ENCODE measurements at regions not wholly inside any gene's neighbourhood (a gene's known extent, or its start where the extent isn't known, plus 50 kb on each side); places are given as distances from the start of the nearest gene placed in this dataset.
"Not testable (repeated sequence)": the region's sequence is repeated elsewhere in the genome, so short reads cannot be mapped to it uniquely, and the experiment has no call there.

- ATAC-seq (ENCODE audit: low FRiP score in 2 of 2) (no peak), DNase-seq (no peak)
- Histone ChIP-seq H3K4me1 (no peaks in the 10 kb centered on the region), H3K27ac (no peak overlapping the region), H3K36me3 (no peaks in the 10 kb centered on the region), H3K4me3 (no peak overlapping the region), H3K27me3 (no peaks in the 10 kb centered on the region), H3K9me3 (no peaks in the 10 kb centered on the region)
- 91 to 92% methylated on average over 1 of the region's 1 CpG for WGBS, 2 donors
- no peak for TF ChIP-seq EP300 (IDR thresholded peaks at IDR 0.05)
- TF ChIP-seq, protein P1, sequence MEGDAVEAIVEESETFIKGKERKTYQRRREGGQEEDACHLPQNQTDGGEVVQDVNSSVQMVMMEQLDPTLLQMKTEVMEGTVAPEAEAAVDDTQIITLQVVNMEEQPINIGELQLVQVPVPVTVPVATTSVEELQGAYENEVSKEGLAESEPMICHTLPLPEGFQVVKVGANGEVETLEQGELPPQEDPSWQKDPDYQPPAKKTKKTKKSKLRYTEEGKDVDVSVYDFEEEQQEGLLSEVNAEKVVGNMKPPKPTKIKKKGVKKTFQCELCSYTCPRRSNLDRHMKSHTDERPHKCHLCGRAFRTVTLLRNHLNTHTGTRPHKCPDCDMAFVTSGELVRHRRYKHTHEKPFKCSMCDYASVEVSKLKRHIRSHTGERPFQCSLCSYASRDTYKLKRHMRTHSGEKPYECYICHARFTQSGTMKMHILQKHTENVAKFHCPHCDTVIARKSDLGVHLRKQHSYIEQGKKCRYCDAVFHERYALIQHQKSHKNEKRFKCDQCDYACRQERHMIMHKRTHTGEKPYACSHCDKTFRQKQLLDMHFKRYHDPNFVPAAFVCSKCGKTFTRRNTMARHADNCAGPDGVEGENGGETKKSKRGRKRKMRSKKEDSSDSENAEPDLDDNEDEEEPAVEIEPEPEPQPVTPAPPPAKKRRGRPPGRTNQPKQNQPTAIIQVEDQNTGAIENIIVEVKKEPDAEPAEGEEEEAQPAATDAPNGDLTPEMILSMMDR (IDR thresholded peaks at IDR 0.05) = no peak
- TF ChIP-seq POLR2AphosphoS5 (IDR thresholded peaks at IDR 0.05) = no peak
- TF ChIP-seq POLR2A (IDR thresholded peaks at IDR 0.05) = no peak
Measured at GRCh38 chr9:74094766-74095165, 402.4 kb upstream of the RORB start.

GRCh38 chr9:74095925-74096324, 401.2 kb upstream of the RORB start:
- ATAC-seq (ENCODE audit: low FRiP score in 2 of 2) = no peak
- no peak overlapping the region for H3K27ac ChIP-seq
- WGBS, 2 donors = 85 to 86% methylated on average over 2 of the region's 2 CpGs

GRCh38 chr9:74096420-74096819, 400.7 kb upstream of the RORB start:
- no peak for TF ChIP-seq EP300 (IDR thresholded peaks at IDR 0.05)
- no peak for TF ChIP-seq POLR2A (IDR thresholded peaks at IDR 0.05)
- H3K27ac ChIP-seq = no peak overlapping the region
- H3K9me3 ChIP-seq = no peaks in the 10 kb centered on the region
- no peaks in the 10 kb centered on the region for H3K36me3 ChIP-seq
- no peak for DNase-seq
- 88 to 91% methylated on average over 2 of the region's 2 CpGs for WGBS, 2 donors
- H3K4me1 ChIP-seq = no peaks in the 10 kb centered on the region
- no peak for ATAC-seq (ENCODE audit: low FRiP score in 2 of 2)
- no peak overlapping the region for H3K4me3 ChIP-seq
- H3K27me3 ChIP-seq = no peaks in the 10 kb centered on the region

More at GRCh38 chr9:74095925-74096324, 401.2 kb upstream of the RORB start:
- Histone ChIP-seq H3K4me1 (no peaks in the 10 kb centered on the region), H3K9me3 (no peaks in the 10 kb centered on the region), H3K27me3 (no peaks in the 10 kb centered on the region), H3K4me3 (no peak overlapping the region), H3K36me3 (no peaks in the 10 kb centered on the region)
- no peak for DNase-seq
- TF ChIP-seq POLR2AphosphoS5 (IDR thresholded peaks at IDR 0.05) (no peak), EP300 (IDR thresholded peaks at IDR 0.05) (no peak), POLR2A (IDR thresholded peaks at IDR 0.05) (no peak)
- TF ChIP-seq, protein P1 (IDR thresholded peaks at IDR 0.05) = no peak

GRCh38 chr9:74100042-74100441, 397.1 kb upstream of the RORB start:
- no peak for TF ChIP-seq POLR2AphosphoS5 (IDR thresholded peaks at IDR 0.05)
- TF ChIP-seq, protein P1 (IDR thresholded peaks at IDR 0.05) = no peak
- TF ChIP-seq EP300 (IDR thresholded peaks at IDR 0.05) = no peak
- TF ChIP-seq POLR2A (IDR thresholded peaks at IDR 0.05) = no peak
- Histone ChIP-seq H3K4me1 (no peaks in the 10 kb centered on the region), H3K27ac (no peak overlapping the region), H3K27me3 (no peaks in the 10 kb centered on the region), H3K4me3 (no peak overlapping the region), H3K36me3 (no peaks in the 10 kb centered on the region), H3K9me3 (no peaks in the 10 kb centered on the region)
- DNase-seq (no peak), ATAC-seq (ENCODE audit: low FRiP score in 2 of 2) (no peak)
- WGBS, 2 donors = 83 to 100% methylated on average over 1 of the region's 1 CpG

DNA sequence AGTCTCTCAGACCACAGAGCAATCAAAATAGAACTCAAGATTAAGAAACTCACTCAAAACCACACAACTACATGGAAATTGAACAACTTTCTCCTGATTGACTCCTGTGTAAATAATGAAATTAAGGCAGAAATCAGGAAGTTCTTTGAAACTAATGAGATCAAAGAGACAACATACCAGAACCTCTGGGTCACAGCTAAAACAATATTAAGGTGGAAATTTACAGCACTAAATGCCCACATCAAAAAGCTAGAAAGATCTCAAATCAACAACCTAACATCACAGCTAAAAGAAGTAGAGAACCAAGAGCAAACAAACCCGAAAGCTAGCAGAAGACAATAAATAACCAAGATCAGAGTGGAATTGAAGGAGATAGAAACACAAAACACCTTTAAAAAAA, 395.0 kb upstream of the RORB start:
- not testable (repeated sequence) for DNase-seq; H3K4me1 ChIP-seq; H3K27me3 ChIP-seq; H3K9me3 ChIP-seq; H3K27ac ChIP-seq; ATAC-seq (ENCODE audit: low FRiP score in 2 of 2); H3K4me3 ChIP-seq; H3K36me3 ChIP-seq
- 47 to 62% methylated on average over 1 of the region's 1 CpG for WGBS, 2 donors

- H3K4me1 ChIP-seq = no peaks in the 10 kb centered on the region
- WGBS, 2 donors = 93 to 96% methylated on average over 1 of the region's 1 CpG
- no peaks in the 10 kb centered on the region for H3K36me3 ChIP-seq
- no peak overlapping the region for H3K4me3 ChIP-seq
- no peak overlapping the region for H3K27ac ChIP-seq
- no peaks in the 10 kb centered on the region for H3K27me3 ChIP-seq
- no peak for TF ChIP-seq POLR2A (IDR thresholded peaks at IDR 0.05)
- TF ChIP-seq, protein P1 (IDR thresholded peaks at IDR 0.05) = no peak
- TF ChIP-seq POLR2AphosphoS5 (IDR thresholded peaks at IDR 0.05) = no peak
- no peak for TF ChIP-seq EP300 (IDR thresholded peaks at IDR 0.05)
- no peak for DNase-seq
- H3K9me3 ChIP-seq = no peaks in the 10 kb centered on the region
- ATAC-seq (ENCODE audit: low FRiP score in 2 of 2) = no peak
Measured at GRCh38 chr9:74102702-74103101, 394.4 kb upstream of the RORB start.

All from upper lobe of left lung (tissue), 6 donors.